Hepatocyte (in vitro differentiated cells): ENCODE measurements at regions not wholly inside any gene's neighbourhood (a gene's known extent, or its start where the extent isn't known, plus 50 kb on each side); places are given as distances from the start of the nearest gene placed in this dataset.
A peak's percentile ranks its signal among the peaks of the same experiment; 100 is the strongest.

Experiments used
- DNase-seq: peaks from one replicate; pipeline ENCODE4 v3.0.0-alpha.2; 2016; ENCODE audit warnings: low spot score
- H2AFZ ChIP-seq: fragments of 200-600 bp; sonication (generic); 2 replicates; pipeline ENCODE4 v1.6.0; 2016; ENCODE audit warnings: antibody characterized with exemption, mild to moderate bottlenecking
- H3K27ac ChIP-seq: fragments of 200-600 bp; sonication (generic); 2 replicates; pipeline ENCODE4 v1.5.1; 2016; ENCODE audit warnings: mild to moderate bottlenecking
- H3K27me3 ChIP-seq: fragments of 200-600 bp; sonication (generic); 2 replicates; pipeline ENCODE4 v1.6.1; 2016
- H3K36me3 ChIP-seq: fragments of 200-600 bp; sonication (generic); replicated peaks from 2 replicates; pipeline ENCODE4 v1.5.1; 2016; ENCODE audit warnings: low read depth; ENCODE audit not compliant: insufficient read depth
- H3K4me1 ChIP-seq: fragments of 200-600 bp; sonication (generic); 2 replicates; pipeline ENCODE4 v1.5.1; 2016; ENCODE audit warnings: mild to moderate bottlenecking, moderate library complexity; ENCODE audit not compliant: insufficient read depth
- H3K4me2 ChIP-seq: fragments of 200-600 bp; sonication (generic); 2 replicates; pipeline ENCODE4 v1.6.0; 2016
- H3K4me3 ChIP-seq: fragments of 200-600 bp; sonication (generic); 2 replicates; pipeline ENCODE4 v1.5.1; 2016; ENCODE audit warnings: mild to moderate bottlenecking
- H3K79me2 ChIP-seq: fragments of 200-600 bp; sonication (generic); 2 replicates; pipeline ENCODE4 v1.6.0; 2017; ENCODE audit warnings: mild to moderate bottlenecking
- H3K9me2 ChIP-seq: fragments of 200-600 bp; sonication (generic); replicated peaks from 2 replicates; pipeline ENCODE4 v1.6.0; 2017; ENCODE audit warnings: mild to moderate bottlenecking; ENCODE audit not compliant: insufficient read depth
- H3K9me3 ChIP-seq: fragments of 200-600 bp; sonication (generic); 2 replicates; pipeline ENCODE4 v1.5.1; 2016; ENCODE audit warnings: low read depth, mild to moderate bottlenecking
- H4K20me1 ChIP-seq: fragments of 200-600 bp; sonication (generic); 2 replicates; pipeline ENCODE4 v1.6.0; 2016; ENCODE audit warnings: mild to moderate bottlenecking; ENCODE audit not compliant: insufficient read depth, poor library complexity, severe bottlenecking
- CTCF ChIP-seq: fragments of 200-600 bp; sonication (generic); IDR thresholded peaks from 2 replicates; pipeline ENCODE4 v1.5.1; 2016; ENCODE audit warnings: antibody characterized with exemption, mild to moderate bottlenecking; ENCODE audit not compliant: poor library complexity
- EZH2 ChIP-seq: fragments of 200-600 bp; sonication (generic); IDR thresholded peaks from 2 replicates; pipeline ENCODE4 v1.6.1; 2016; ENCODE audit warnings: antibody characterized with exemption, mild to moderate bottlenecking, borderline replicate concordance
- EZH2phosphoT487 ChIP-seq: fragments of 200-600 bp; sonication (generic); IDR thresholded peaks from one replicate; pipeline ENCODE4 v1.6.1; 2018; ENCODE audit warnings: antibody characterized with exemption, mild to moderate bottlenecking, low read depth, moderate library complexity; ENCODE audit not compliant: unreplicated experiment, severe bottlenecking
- WGBS: methylation state at CpG from one replicate; pipeline ENCODE4 v1.1.6; 2016; ENCODE audit warnings: low lambda C conversion rate; ENCODE audit errors: missing lambda C conversion rate; 5-methylcytosine and 5-hydroxymethylcytosine counted together

- Histone ChIP-seq H3K4me3 (no peak overlapping the region), H3K79me2 (no peaks in the 10 kb centered on the region), H3K9me2 (no peaks in the 10 kb centered on the region), H4K20me1 (no peaks in the 10 kb centered on the region), H3K4me2 (no peak overlapping the region), H2AFZ (no peak overlapping the region), H3K9me3 (no peaks in the 10 kb centered on the region), H3K36me3 (no peaks in the 10 kb centered on the region), H3K4me1 (no peaks in the 10 kb centered on the region), H3K27me3 (no peaks in the 10 kb centered on the region), H3K27ac (no peak overlapping the region)
- no peak for DNase-seq
- TF ChIP-seq EZH2phosphoT487 (no peak), CTCF (no peak), EZH2 (no peak)
- WGBS, result 94% methylated on average over 4 of the region's 4 CpGs
These were observed 172.0 kb downstream of the MTHFS start for GRCh38 chr15:79724804-79725203.

GRCh38 chr15:79728867-79729266 lies 167.9 kb downstream of the MTHFS start:
- no peak overlapping the region for H3K4me2 ChIP-seq
- no peak overlapping the region for H3K27ac ChIP-seq
- H4K20me1 ChIP-seq, result no peaks in the 10 kb centered on the region
- H3K27me3 ChIP-seq, result no peaks in the 10 kb centered on the region
- 70% methylated on average over 3 of the region's 3 CpGs for WGBS
- H2AFZ ChIP-seq, result no peak overlapping the region
- TF ChIP-seq CTCF, result no peak
- no peak for TF ChIP-seq EZH2
- no peak for TF ChIP-seq EZH2phosphoT487
- H3K4me3 ChIP-seq, result no peak overlapping the region
- no peaks in the 10 kb centered on the region for H3K9me3 ChIP-seq
- H3K9me2 ChIP-seq, result no peaks in the 10 kb centered on the region
- H3K79me2 ChIP-seq, result no peaks in the 10 kb centered on the region
- no peak for DNase-seq
- no peaks in the 10 kb centered on the region for H3K36me3 ChIP-seq
- no peaks in the 10 kb centered on the region for H3K4me1 ChIP-seq

GRCh38 chr15:79736435-79737000 lies 160.3 kb downstream of the MTHFS start:
- Histone ChIP-seq H3K79me2 (no peaks in the 10 kb centered on the region), H3K27ac (peak overlapping the region; percentile 42), H3K36me3 (no peaks in the 10 kb centered on the region), H3K4me1 (peaks cover 9% of the 10 kb centered on the region), H2AFZ (no peak overlapping the region), H3K27me3 (no peaks in the 10 kb centered on the region), H3K4me3 (no peak overlapping the region), H4K20me1 (no peaks in the 10 kb centered on the region), H3K4me2 (no peak overlapping the region), H3K9me2 (no peaks in the 10 kb centered on the region), H3K9me3 (no peaks in the 10 kb centered on the region)
- TF ChIP-seq EZH2 (no peak), EZH2phosphoT487 (no peak)
- 25% methylated on average over 1 of the region's 1 CpG for WGBS
- peak; percentile 45 for DNase-seq

- H3K9me3 ChIP-seq, result no peaks in the 10 kb centered on the region
- H3K27me3 ChIP-seq, result no peaks in the 10 kb centered on the region
- no peaks in the 10 kb centered on the region for H3K9me2 ChIP-seq
- no peaks in the 10 kb centered on the region for H3K79me2 ChIP-seq
- TF ChIP-seq EZH2, result no peak
- no peak for TF ChIP-seq EZH2phosphoT487
- TF ChIP-seq CTCF, result no peak
- H2AFZ ChIP-seq, result no peak overlapping the region
- DNase-seq, result no peak
- no peak overlapping the region for H3K4me3 ChIP-seq
- H4K20me1 ChIP-seq, result no peaks in the 10 kb centered on the region
- WGBS, result 67% methylated on average over 6 of the region's 6 CpGs
- H3K27ac ChIP-seq, result no peak overlapping the region
- H3K4me1 ChIP-seq, result peaks cover 9% of the 10 kb centered on the region
- H3K36me3 ChIP-seq, result no peaks in the 10 kb centered on the region
- no peak overlapping the region for H3K4me2 ChIP-seq
These were observed 158.7 kb downstream of the MTHFS start for GRCh38 chr15:79738143-79738542.
